HepG2 (cell line): ENCODE measurements at regions not wholly inside any gene's neighbourhood (a gene's known extent, or its start where the extent isn't known, plus 50 kb on each side); places are given as distances from the start of the nearest gene placed in this dataset.
A peak's percentile ranks its signal among the peaks of the same experiment; 100 is the strongest.

Experiments
- ATAC-seq: fragments of 200-7000 bp; cut with Tn5 transposase; 3 replicates; pipeline ENCODE4 v1.9.1; 2020; ENCODE audit warnings: mild to moderate bottlenecking, moderate library complexity
- BruUV-seq: library from RNA; stranded (reverse); fragments of 400-500 nt; replicated peaks from 2 replicates; lab custom pipeline; 2021; lab: Mats Ljungman, UMichigan
- CTCF ChIA-PET: fragments of 300-600 bp; formaldehyde crosslinking; extraction: SDS; loops from one replicate; lab custom pipeline; 2021; ENCODE audit warnings: low total read pairs, inconsistent platforms, low intra/inter-chr PET ratio; lab: Yijun Ruan, JAX
- POLR2A ChIA-PET: fragments of 350-600 bp; sonication (Branson Sonifier 250); formaldehyde crosslinking; loops from one replicate; lab custom pipeline; 2020; ENCODE audit warnings: antibody characterized with exemption, inconsistent platforms; lab: Yijun Ruan, JAX
- DNase-seq: peaks from one replicate; pipeline ENCODE4 v3.0.0-alpha.2; 2015; ENCODE audit warnings: low spot score
- FAIRE-seq: peaks from 3 replicates; lab custom pipeline; 2011; peaks lifted over from hg19 to GRCh38; lab: Jason Lieb, UNC
- H2AFZ ChIP-seq: one replicate; pipeline ENCODE4 v1.6.1; 2011; ENCODE audit warnings: low read length, inconsistent platforms
- H3K27ac ChIP-seq: fragments of 300-600 bp; 3 replicates; pipeline ENCODE4 v1.8.0; 2011; ENCODE audit warnings: mixed run types, mild to moderate bottlenecking, mixed read lengths, low read length, inconsistent platforms; ENCODE audit not compliant: insufficient read depth; ENCODE audit errors: extremely low read length
- H3K27me3 ChIP-seq, 2 experiments: fragments of 200-600 bp in 1 of 2; 2 replicates in 1 of 2; 3 replicates in 1 of 2; pipeline versions ENCODE4 v1.6.0 to v1.8.0; 2011; ENCODE audit warnings: low read length in 2 of 2, mild to moderate bottlenecking in 2 of 2, moderate library complexity in 2 of 2, inconsistent platforms in 1 of 2; ENCODE audit not compliant: insufficient read depth in 2 of 2, control insufficient read depth in 1 of 2
- H3K36me3 ChIP-seq, 2 experiments: fragments of 200-600 bp in 1 of 2; replicated peaks in 1 of 2; 2 replicates in 1 of 2; 3 replicates in 1 of 2; pipeline versions ENCODE4 v1.5.1 to v1.8.0; 2011; ENCODE audit warnings: low read length in 2 of 2, inconsistent platforms in 1 of 2; ENCODE audit not compliant: insufficient read depth in 2 of 2, control insufficient read depth in 1 of 2
- H3K4me1 ChIP-seq: 2 replicates; pipeline ENCODE4 v1.5.1; 2012; ENCODE audit warnings: low read length, inconsistent platforms; ENCODE audit not compliant: insufficient read depth
- H3K4me2 ChIP-seq: 2 replicates; pipeline ENCODE4 v1.6.0; 2011; ENCODE audit warnings: low read depth, low read length, inconsistent platforms
- H3K4me3 ChIP-seq, 3 experiments: fragments of 200-600 bp in 1 of 3; sonication (generic), shearing (Covaris generic) in 1 of 3; replicated peaks in 1 of 3; 2 replicates each; pipeline ENCODE4 v1.5.1; 2011 to 2016; ENCODE audit warnings: low read length in 3 of 3, inconsistent platforms in 2 of 3, low read depth in 2 of 3, mild to moderate bottlenecking in 2 of 3, control low read depth in 1 of 3, mixed read lengths in 1 of 3; ENCODE audit not compliant: insufficient read depth in 1 of 3
- H3K79me2 ChIP-seq: one replicate; pipeline ENCODE4 v1.6.1; 2011; ENCODE audit warnings: low read length, inconsistent platforms; ENCODE audit not compliant: insufficient read depth
- H3K9ac ChIP-seq: 2 replicates; pipeline ENCODE4 v1.6.0; 2011; ENCODE audit warnings: mild to moderate bottlenecking, low read depth, low read length, inconsistent platforms; ENCODE audit not compliant: insufficient read depth
- H3K9me3 ChIP-seq: 2 replicates; pipeline ENCODE4 v1.5.1; 2012; ENCODE audit warnings: mild to moderate bottlenecking, low read length
- H4K20me1 ChIP-seq: 2 replicates; pipeline ENCODE4 v1.6.0; 2011; ENCODE audit warnings: inconsistent platforms, mild to moderate bottlenecking, low read length, moderate library complexity; ENCODE audit not compliant: insufficient read depth
- CEBPB ChIP-seq: IDR thresholded peaks from 2 replicates; pipeline ENCODE4 v1.6.1; 2011; ENCODE audit warnings: low read depth, low read length, improper control_type of control experiment, borderline replicate concordance
- HNRNPL ChIP-seq: fragments of 200-400 bp; formaldehyde crosslinking; IDR thresholded peaks from 2 replicates; pipeline ENCODE4 v1.6.1; 2017; ENCODE audit warnings: mild to moderate bottlenecking, low read depth, low read length
- HOXA7 ChIP-seq: sonication (generic); formaldehyde crosslinking; IDR thresholded peaks from 2 replicates; pipeline ENCODE4 v1.8.1; 2022; ENCODE audit warnings: mild to moderate bottlenecking, missing genetic modification reagents, moderate library complexity
- TOE1 ChIP-seq: sonication (generic); formaldehyde crosslinking; IDR thresholded peaks from 2 replicates; pipeline ENCODE4 v1.4.0; 2020; ENCODE audit warnings: mild to moderate bottlenecking, missing genetic modification reagents
- ZFP41 ChIP-seq: sonication (generic); formaldehyde crosslinking; IDR thresholded peaks from 2 replicates; pipeline ENCODE4 v1.4.0; 2020; ENCODE audit warnings: mild to moderate bottlenecking, missing genetic modification reagents, borderline replicate concordance
- ZNF20 ChIP-seq: sonication (generic); formaldehyde crosslinking; IDR thresholded peaks from 2 replicates; pipeline ENCODE4 v1.4.0; 2020; ENCODE audit warnings: mild to moderate bottlenecking, moderate library complexity, missing genetic modification reagents
- ZNF292 ChIP-seq: sonication (generic); formaldehyde crosslinking; IDR thresholded peaks from 2 replicates; pipeline ENCODE4 v1.8.1; 2022; ENCODE audit warnings: mild to moderate bottlenecking, low read depth, missing genetic modification reagents, borderline replicate concordance
- ZNF331 ChIP-seq: sonication (generic); formaldehyde crosslinking; IDR thresholded peaks from 2 replicates; pipeline ENCODE4 v1.4.0; 2020; ENCODE audit warnings: missing genetic modification reagents
- WGBS: methylation state at CpG from one replicate; pipeline ENCODE4 v1.1.6; 2017; ENCODE audit warnings: low lambda C conversion rate; 5-methylcytosine and 5-hydroxymethylcytosine counted together
- in situ Hi-C: cut with HindIII; loops from 2 replicates; pipeline ENCODE4 v1.10.0; 2017; ENCODE audit warnings: low pct_unique_long_range_greater_than_20kb; ENCODE audit not compliant: extremely low pct_ligation_motif_present
- intact Hi-C: fragments of 100-400 bp; cut with micrococcal nuclease; formaldehyde crosslinking; loops from one replicate; pipeline ENCODE4 v1.10.0; 2022; ENCODE audit not compliant: unreplicated experiment
- TF ChIP-seq, protein P1 (sequence below): sonication (generic); formaldehyde crosslinking; IDR thresholded peaks from 2 replicates; pipeline ENCODE4 v1.4.0; 2020; ENCODE audit warnings: missing genetic modification reagents
- TF ChIP-seq, protein P2 (sequence below): sonication (generic); formaldehyde crosslinking; IDR thresholded peaks from 2 replicates; pipeline ENCODE4 v1.5.1; 2020; ENCODE audit warnings: mild to moderate bottlenecking, missing genetic modification reagents
- TF ChIP-seq, protein P3 (sequence below): sonication (generic); formaldehyde crosslinking; IDR thresholded peaks from 2 replicates; pipeline ENCODE4 v1.8.1; 2023; ENCODE audit warnings: mild to moderate bottlenecking, missing genetic modification reagents

DNA sequence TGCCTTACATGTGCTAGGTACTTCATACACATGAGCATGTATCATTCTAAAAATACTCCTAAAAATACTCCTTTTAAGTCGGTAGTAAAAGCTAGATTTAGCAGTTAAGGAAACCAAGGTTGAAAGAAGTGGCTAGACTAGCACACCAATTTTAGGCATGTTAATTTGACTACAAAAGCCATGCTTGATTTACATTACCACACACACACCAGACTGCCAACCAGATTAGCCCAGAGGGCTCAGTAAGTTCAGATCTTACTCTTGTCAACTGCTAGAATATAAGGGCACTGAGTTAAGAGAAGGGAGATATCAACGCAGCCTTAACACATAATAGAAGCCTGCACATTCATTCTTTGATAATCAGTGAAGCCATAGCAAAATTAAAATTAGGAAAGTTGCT is 117.9 kb downstream of the MID1IP1 start:
- in situ Hi-C loops (no loop called here), intact Hi-C loops (no loop called here)
- no peak for FAIRE-seq
- ChIA-PET CTCF (no interaction called here), POLR2A (interaction anchor here (1.4 kb wide), 1 partner anchor 113 kb away, joined by 5 read pairs; no protein-coding TSS in a partner anchor)
- H4K20me1 ChIP-seq = no peaks in the 10 kb centered on the region
- H3K9me3 ChIP-seq = no peaks in the 10 kb centered on the region
- H3K27ac ChIP-seq = no peak overlapping the region
- no TSS peak for BruUV-seq
- ATAC-seq = no peak
- no peak for DNase-seq
- no peak for TF ChIP-seq ZNF331 (CRISPR knock-in tag)
- H3K9ac ChIP-seq = no peak overlapping the region
- no peak overlapping the region for H3K4me2 ChIP-seq
- H2AFZ ChIP-seq = no peak overlapping the region
- 11% methylated on average over 2 of the region's 2 CpGs for WGBS
- no peaks in the 10 kb centered on the region for H3K27me3 ChIP-seq
- no peaks in the 10 kb centered on the region for H3K79me2 ChIP-seq
- H3K36me3 ChIP-seq = no peaks in the 10 kb centered on the region
- peaks cover 26% of the 10 kb centered on the region for H3K4me1 ChIP-seq
- H3K4me3 ChIP-seq = no peak overlapping the region

DNA sequence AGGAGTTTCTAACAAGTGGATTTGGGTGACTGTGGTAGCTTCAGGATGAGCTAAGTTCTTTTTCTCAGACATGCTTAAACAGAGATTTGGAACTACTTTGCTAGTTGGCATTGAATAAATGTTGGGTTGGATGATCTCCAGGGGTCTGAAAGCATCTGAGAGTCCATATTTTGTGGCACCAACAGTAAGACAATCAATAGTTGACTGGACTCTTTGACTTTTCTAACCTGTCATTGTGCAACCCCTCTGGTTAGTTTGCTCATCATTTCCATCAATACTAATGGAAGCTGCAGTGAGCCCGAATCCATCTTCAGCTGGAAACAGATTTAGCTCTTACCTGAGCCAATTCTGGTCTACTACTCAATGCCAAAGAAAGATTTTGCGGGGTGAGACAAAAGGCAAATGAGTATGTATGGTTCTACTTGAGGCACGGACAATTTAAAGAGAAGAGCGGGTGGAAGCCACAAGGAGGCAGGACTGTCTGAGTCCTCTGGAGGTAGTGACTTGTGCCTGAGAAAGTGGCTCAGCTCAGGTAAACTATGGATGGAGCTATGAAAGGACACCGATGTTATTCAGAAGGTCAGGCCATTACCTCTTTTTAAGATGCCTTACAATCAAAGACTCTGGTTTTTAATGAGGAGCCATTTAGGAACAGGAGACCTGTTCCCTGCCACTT is 118.7 kb downstream of the MID1IP1 start:
- peak; percentile 65 for ATAC-seq
- WGBS = 65% methylated on average over 4 of the region's 5 CpGs
- ChIA-PET CTCF (no interaction called here), POLR2A (interaction anchor here (1.4 kb wide), 1 partner anchor 114 kb away, joined by 5 read pairs; no protein-coding TSS in a partner anchor)
- Histone ChIP-seq H3K36me3 (no peaks in the 10 kb centered on the region), H3K4me3 (no peak overlapping the region), H3K79me2 (no peaks in the 10 kb centered on the region), H3K9me3 (no peaks in the 10 kb centered on the region), H3K4me1 (peaks cover 28% of the 10 kb centered on the region), H2AFZ (no peak overlapping the region), H3K4me2 (no peak overlapping the region), H4K20me1 (no peaks in the 10 kb centered on the region), H3K27ac (no peak overlapping the region), H3K9ac (no peak overlapping the region), H3K27me3 (no peaks in the 10 kb centered on the region)
- in situ Hi-C loops = no loop called here
- intact Hi-C loops = no loop called here
- peak; percentile 62 for FAIRE-seq
- no TSS peak for BruUV-seq
- DNase-seq = no peak
- TF ChIP-seq TOE1 = no peak
- TF ChIP-seq, protein P1, sequence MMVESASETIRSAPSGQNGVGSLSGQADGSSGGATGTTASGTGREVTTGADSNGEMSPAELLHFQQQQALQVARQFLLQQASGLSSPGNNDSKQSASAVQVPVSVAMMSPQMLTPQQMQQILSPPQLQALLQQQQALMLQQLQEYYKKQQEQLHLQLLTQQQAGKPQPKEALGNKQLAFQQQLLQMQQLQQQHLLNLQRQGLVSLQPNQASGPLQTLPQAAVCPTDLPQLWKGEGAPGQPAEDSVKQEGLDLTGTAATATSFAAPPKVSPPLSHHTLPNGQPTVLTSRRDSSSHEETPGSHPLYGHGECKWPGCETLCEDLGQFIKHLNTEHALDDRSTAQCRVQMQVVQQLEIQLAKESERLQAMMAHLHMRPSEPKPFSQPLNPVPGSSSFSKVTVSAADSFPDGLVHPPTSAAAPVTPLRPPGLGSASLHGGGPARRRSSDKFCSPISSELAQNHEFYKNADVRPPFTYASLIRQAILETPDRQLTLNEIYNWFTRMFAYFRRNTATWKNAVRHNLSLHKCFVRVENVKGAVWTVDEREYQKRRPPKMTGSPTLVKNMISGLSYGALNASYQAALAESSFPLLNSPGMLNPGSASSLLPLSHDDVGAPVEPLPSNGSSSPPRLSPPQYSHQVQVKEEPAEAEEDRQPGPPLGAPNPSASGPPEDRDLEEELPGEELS (CRISPR knock-in tag) = no peak
- TF ChIP-seq, protein P2, sequence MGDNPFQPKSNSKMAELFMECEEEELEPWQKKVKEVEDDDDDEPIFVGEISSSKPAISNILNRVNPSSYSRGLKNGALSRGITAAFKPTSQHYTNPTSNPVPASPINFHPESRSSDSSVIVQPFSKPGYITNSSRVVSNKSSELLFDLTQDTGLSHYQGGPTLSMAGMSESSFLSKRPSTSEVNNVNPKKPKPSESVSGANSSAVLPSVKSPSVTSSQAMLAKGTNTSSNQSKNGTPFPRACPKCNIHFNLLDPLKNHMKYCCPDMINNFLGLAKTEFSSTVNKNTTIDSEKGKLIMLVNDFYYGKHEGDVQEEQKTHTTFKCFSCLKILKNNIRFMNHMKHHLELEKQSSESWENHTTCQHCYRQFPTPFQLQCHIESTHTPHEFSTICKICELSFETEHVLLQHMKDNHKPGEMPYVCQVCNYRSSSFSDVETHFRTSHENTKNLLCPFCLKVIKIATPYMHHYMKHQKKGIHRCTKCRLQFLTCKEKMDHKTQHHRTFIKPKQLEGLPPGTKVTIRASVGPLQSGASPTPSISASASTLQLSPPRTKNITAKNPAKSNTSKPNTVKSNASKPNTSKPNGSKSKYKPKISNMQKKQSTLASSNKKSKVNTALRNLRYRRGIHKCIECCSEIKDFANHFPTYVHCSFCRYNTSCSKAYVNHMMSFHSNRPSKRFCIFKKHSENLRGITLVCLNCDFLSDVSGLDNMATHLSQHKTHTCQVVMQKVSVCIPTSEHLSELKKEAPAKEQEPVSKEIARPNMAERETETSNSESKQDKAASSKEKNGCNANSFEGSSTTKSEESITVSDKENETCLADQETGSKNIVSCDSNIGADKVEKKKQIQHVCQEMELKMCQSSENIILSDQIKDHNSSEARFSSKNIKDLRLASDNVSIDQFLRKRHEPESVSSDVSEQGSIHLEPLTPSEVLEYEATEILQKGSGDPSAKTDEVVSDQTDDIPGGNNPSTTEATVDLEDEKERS (CRISPR knock-in tag) = no peak
- no peak for TF ChIP-seq HOXA7 (CRISPR knock-in tag)
- no peak for TF ChIP-seq HNRNPL
- TF ChIP-seq ZNF20 (CRISPR knock-in tag) = no peak
- TF ChIP-seq CEBPB = peak; percentile 90
- no peak for TF ChIP-seq ZFP41 (CRISPR knock-in tag)
- no peak for TF ChIP-seq ZNF292 (CRISPR knock-in tag)
- TF ChIP-seq, protein P3, sequence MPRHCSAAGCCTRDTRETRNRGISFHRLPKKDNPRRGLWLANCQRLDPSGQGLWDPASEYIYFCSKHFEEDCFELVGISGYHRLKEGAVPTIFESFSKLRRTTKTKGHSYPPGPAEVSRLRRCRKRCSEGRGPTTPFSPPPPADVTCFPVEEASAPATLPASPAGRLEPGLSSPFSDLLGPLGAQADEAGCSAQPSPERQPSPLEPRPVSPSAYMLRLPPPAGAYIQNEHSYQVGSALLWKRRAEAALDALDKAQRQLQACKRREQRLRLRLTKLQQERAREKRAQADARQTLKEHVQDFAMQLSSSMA = no peak
